GM12878 (cell line): ENCODE measurements at regions not wholly inside any gene's neighbourhood (a gene's known extent, or its start where the extent isn't known, plus 50 kb on each side); places are given as distances from the start of the nearest gene placed in this dataset.

Experiments
- E2F4 ChIP-seq: IDR thresholded peaks from 2 replicates; pipeline ENCODE4 v1.6.1; 2012; ENCODE audit warnings: low read depth, low read length, improper control_type of control experiment
- E2F8 ChIP-seq: fragments of 450-650 bp; IDR thresholded peaks from 2 replicates; pipeline ENCODE4 v1.6.1; 2018; ENCODE audit warnings: mild to moderate bottlenecking, low read depth, moderate library complexity; ENCODE audit not compliant: partially characterized antibody
- EGR1 ChIP-seq, 2 experiments: IDR thresholded peaks; 1 replicate in 1 of 2; 2 replicates in 1 of 2; pipeline ENCODE4 v1.6.1; 2011 to 2012; ENCODE audit warnings: low read depth in 2 of 2, low read length in 2 of 2, borderline replicate concordance in 1 of 2, mild to moderate bottlenecking in 1 of 2, moderate library complexity in 1 of 2
- ESRRA ChIP-seq: IDR thresholded peaks from 2 replicates; pipeline ENCODE4 v1.6.1; 2012; ENCODE audit warnings: mild to moderate bottlenecking, low read length, improper control_type of control experiment
- FOS ChIP-seq: IDR thresholded peaks from 3 replicates; pipeline ENCODE4 v1.6.1; 2011; ENCODE audit warnings: borderline replicate concordance; ENCODE audit not compliant: insufficient read length; ENCODE audit errors: extremely low read depth
- FOXM1 ChIP-seq: IDR thresholded peaks from 2 replicates; pipeline ENCODE4 v1.6.1; 2012; ENCODE audit warnings: low read depth, mild to moderate bottlenecking, inconsistent platforms, low read length, moderate library complexity
- IRF3 ChIP-seq: fragments of 450-650 bp; IDR thresholded peaks from 2 replicates; pipeline ENCODE4 v1.6.1; 2014; ENCODE audit warnings: mild to moderate bottlenecking
- MXI1 ChIP-seq: fragments of 150-350 bp; IDR thresholded peaks from 2 replicates; pipeline ENCODE4 v1.6.1; 2011; ENCODE audit warnings: low read depth, mild to moderate bottlenecking, inconsistent platforms, low read length, improper control_type of control experiment
- NFXL1 ChIP-seq: fragments of 450-650 bp; IDR thresholded peaks from 2 replicates; pipeline ENCODE4 v1.6.1; 2017; ENCODE audit warnings: antibody characterized with exemption, mild to moderate bottlenecking, borderline replicate concordance
- PRDM15 ChIP-seq: fragments of 450-650 bp; formaldehyde crosslinking; IDR thresholded peaks from 2 replicates; pipeline ENCODE4 v1.4.0; 2020; ENCODE audit warnings: mild to moderate bottlenecking, moderate library complexity
- REST ChIP-seq: IDR thresholded peaks from 2 replicates; pipeline ENCODE4 v1.6.1; 2012; ENCODE audit warnings: mild to moderate bottlenecking, low read depth, low read length
- SP1 ChIP-seq: IDR thresholded peaks from one replicate; pipeline ENCODE4 v1.6.1; 2011; ENCODE audit warnings: low read depth, low read length
- TCF3 ChIP-seq: IDR thresholded peaks from 2 replicates; pipeline ENCODE4 v1.6.1; 2012; ENCODE audit warnings: low read depth, mild to moderate bottlenecking, low read length, borderline replicate concordance; ENCODE audit not compliant: insufficient read depth
- ZZZ3 ChIP-seq: IDR thresholded peaks from 2 replicates; pipeline ENCODE4 v1.6.1; 2011; ENCODE audit warnings: low read depth; ENCODE audit not compliant: control insufficient read depth, insufficient read length

- no peak for TF ChIP-seq IRF3
- no peak for TF ChIP-seq TCF3
- no peak for TF ChIP-seq SP1
- TF ChIP-seq FOXM1, result no peak
- TF ChIP-seq MXI1, result no peak
- TF ChIP-seq NFXL1, result no peak
- TF ChIP-seq FOS, result no peak
- TF ChIP-seq REST, result no peak
- no peak for TF ChIP-seq E2F4
- no peak for TF ChIP-seq E2F8
- no peak for TF ChIP-seq EGR1 (IDR thresholded peaks at IDR 0.05; ENCODE audit: borderline replicate concordance in 1 of 2, low read depth in 2 of 2, low read length in 2 of 2)
- no peak for TF ChIP-seq ZZZ3
- no peak for TF ChIP-seq PRDM15 (CRISPR knock-in tag)
- no peak for TF ChIP-seq ESRRA
These were observed 136.2 kb downstream of the RGPD3 start (continued) for GRCh38 chr2:106332054-106332453.
